NB4 (cell line): ENCODE measurements at regions not wholly inside any gene's neighbourhood (a gene's known extent, or its start where the extent isn't known, plus 50 kb on each side); places are given as distances from the start of the nearest gene placed in this dataset.

Experiments
- MYC ChIP-seq: IDR thresholded peaks from 2 replicates; pipeline ENCODE4 v1.6.1; 2011; ENCODE audit warnings: low read depth, low read length
- TF ChIP-seq, protein P1 (sequence below): IDR thresholded peaks from one replicate; pipeline ENCODE4 v1.5.1; 2012; ENCODE audit warnings: low read depth, low read length
- TF ChIP-seq, protein P2 (sequence below): IDR thresholded peaks from 2 replicates; pipeline ENCODE4 v1.6.1; 2011; ENCODE audit warnings: low read depth, low read length

DNA sequence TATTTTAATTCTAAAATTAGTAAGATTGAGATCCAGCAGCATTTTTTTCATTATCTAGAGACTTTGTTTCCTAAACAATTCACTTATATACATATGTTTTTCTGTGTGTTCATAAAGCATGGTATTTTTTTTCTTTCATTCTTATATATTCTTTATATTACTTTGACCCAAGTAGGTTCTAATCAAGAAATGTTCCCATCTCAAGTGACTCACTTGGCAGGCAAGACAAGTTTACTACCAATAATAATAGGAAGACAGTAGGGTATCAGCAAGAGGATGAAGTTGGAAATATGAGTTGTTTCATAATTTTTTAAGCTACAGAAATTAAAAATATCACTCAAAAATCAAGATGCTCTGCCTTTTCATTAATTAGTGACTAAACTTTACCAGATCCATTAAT lies 613.4 kb upstream of the ATP2B1 start:
- TF ChIP-seq, protein P1, sequence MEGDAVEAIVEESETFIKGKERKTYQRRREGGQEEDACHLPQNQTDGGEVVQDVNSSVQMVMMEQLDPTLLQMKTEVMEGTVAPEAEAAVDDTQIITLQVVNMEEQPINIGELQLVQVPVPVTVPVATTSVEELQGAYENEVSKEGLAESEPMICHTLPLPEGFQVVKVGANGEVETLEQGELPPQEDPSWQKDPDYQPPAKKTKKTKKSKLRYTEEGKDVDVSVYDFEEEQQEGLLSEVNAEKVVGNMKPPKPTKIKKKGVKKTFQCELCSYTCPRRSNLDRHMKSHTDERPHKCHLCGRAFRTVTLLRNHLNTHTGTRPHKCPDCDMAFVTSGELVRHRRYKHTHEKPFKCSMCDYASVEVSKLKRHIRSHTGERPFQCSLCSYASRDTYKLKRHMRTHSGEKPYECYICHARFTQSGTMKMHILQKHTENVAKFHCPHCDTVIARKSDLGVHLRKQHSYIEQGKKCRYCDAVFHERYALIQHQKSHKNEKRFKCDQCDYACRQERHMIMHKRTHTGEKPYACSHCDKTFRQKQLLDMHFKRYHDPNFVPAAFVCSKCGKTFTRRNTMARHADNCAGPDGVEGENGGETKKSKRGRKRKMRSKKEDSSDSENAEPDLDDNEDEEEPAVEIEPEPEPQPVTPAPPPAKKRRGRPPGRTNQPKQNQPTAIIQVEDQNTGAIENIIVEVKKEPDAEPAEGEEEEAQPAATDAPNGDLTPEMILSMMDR = no peak
- TF ChIP-seq, protein P2, sequence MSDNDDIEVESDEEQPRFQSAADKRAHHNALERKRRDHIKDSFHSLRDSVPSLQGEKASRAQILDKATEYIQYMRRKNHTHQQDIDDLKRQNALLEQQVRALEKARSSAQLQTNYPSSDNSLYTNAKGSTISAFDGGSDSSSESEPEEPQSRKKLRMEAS = no peak
- TF ChIP-seq MYC = no peak
